ENCODE measurements at regions not wholly inside any gene's neighbourhood (a gene's known extent, or its start where the extent isn't known, plus 50 kb on each side); places are given as distances from the start of the nearest gene placed in this dataset.

DNA sequence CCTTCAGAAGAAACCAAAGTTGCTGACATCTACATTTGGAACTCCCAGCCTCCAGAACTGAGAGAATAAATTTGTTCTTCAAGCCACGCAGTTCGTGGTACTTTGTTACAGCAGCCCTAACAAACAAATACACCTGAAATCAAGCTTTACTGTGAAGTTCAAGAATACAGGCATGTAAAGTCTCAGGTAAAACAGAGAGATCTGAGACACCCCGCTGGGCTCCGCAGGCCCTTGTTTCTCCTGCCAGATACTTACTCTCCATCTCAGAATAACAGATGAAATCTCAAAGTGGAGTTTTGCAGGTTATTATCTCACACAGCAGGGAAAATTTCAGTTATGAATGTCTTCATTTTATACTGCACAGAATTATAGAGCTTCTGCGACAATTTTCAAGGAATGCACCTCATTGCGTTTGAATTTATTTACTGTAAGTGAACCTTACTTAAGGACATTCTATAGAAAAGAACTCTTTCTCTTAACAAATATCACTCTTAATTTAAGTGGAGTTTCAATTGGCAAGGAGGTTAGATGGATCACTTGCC, 492.4 kb upstream of the LRATD1 start:
- TF ChIP-seq, protein P1, sequence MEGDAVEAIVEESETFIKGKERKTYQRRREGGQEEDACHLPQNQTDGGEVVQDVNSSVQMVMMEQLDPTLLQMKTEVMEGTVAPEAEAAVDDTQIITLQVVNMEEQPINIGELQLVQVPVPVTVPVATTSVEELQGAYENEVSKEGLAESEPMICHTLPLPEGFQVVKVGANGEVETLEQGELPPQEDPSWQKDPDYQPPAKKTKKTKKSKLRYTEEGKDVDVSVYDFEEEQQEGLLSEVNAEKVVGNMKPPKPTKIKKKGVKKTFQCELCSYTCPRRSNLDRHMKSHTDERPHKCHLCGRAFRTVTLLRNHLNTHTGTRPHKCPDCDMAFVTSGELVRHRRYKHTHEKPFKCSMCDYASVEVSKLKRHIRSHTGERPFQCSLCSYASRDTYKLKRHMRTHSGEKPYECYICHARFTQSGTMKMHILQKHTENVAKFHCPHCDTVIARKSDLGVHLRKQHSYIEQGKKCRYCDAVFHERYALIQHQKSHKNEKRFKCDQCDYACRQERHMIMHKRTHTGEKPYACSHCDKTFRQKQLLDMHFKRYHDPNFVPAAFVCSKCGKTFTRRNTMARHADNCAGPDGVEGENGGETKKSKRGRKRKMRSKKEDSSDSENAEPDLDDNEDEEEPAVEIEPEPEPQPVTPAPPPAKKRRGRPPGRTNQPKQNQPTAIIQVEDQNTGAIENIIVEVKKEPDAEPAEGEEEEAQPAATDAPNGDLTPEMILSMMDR (conservative IDR thresholded peaks at IDR 0.05), result no peak
- no peak for TF ChIP-seq ZFX (IDR thresholded peaks at IDR 0.05)
- H3K27ac ChIP-seq, result no peak overlapping the region

DNA sequence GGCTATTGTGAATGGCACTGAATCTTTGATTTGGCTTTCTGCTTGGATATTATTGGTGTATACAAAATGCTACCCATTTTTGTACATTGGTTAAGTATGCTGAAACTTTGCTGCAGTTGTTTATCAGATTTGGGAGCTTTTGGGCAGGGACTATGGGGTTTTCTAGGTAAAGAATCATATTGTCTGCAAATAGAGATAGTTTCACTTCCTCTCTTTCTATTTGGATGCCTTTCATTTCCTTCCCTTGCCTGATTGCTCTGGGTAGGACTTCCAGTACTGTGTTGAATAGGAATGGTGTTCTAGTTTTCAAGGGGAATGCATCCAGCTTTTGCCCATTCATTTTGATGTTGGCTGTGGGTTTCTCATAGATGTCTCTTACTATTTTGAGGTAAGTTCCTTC, 489.1 kb upstream of the LRATD1 start:
- TF ChIP-seq, protein P1 (conservative IDR thresholded peaks at IDR 0.05), result no peak
- no peak for TF ChIP-seq ZFX (IDR thresholded peaks at IDR 0.05)
- no peak overlapping the region for H3K27ac ChIP-seq

DNA sequence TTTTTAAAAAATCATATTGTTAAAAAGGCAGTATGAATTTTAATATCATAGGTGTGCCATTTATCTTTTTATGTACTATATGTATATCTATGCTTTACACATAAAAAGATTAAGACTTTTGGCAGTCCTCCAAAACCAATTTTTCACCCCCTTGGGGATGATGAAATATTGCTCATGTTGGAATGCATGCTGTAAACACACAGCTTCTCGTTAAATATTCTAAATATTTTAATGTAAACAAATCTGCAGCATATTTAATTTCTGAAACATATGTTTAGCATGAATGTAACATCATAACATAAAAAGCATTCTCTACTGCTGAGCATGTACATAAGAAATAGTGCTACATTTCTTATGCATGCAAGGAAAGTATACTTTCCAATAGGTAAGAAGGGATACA, 484.3 kb upstream of the LRATD1 start:
- TF ChIP-seq, protein P1 (conservative IDR thresholded peaks at IDR 0.05), result no peak
- TF ChIP-seq ZFX (IDR thresholded peaks at IDR 0.05), result no peak
- no peak overlapping the region for H3K27ac ChIP-seq

DNA sequence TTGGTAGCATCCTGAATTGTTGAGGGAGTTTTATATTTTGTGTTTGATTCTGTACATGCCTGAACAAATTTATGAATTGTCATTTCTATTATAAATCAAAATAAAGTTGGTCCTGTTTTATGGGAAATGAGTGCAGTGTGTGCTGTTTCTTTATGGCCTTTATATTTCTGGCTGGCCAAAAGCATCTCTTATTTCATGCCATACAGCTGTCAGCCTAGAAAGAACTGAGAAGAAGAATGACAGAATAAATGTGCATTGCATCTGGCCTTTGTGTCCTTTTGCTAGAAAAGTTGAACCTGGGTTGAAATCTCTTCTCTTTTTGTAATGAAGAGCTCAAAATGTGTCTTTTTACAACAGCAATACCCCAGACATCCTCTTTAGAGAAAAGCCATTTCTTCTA, 474.7 kb upstream of the LRATD1 start:
- TF ChIP-seq ZFX (IDR thresholded peaks at IDR 0.05), result no peak

DNA sequence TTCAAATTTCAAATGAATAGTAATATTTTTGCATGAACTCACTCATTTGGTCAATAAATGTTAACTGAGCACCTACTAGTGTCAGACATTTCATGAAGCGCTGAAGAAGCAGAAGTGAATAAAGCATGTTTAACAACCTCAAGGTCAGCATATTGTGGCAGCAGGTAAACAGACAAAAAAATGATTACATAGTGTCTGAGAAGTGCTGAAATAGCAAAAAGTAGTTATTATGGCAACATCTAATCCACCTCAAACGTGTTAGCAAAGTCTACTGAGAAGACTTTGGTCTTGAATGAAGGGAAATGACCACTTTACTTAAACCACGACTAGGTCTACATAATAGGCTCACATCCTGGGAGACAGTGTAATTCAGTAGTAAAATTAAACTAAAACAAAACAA, 452.2 kb upstream of the LRATD1 start:
- no peak overlapping the region for H3K27ac ChIP-seq
- TF ChIP-seq ZFX (IDR thresholded peaks at IDR 0.05), result no peak
- TF ChIP-seq, protein P1 (conservative IDR thresholded peaks at IDR 0.05), result no peak

More for the DNA sequence above, 474.7 kb upstream of the LRATD1 start:
- no peak overlapping the region for H3K27ac ChIP-seq

DNA sequence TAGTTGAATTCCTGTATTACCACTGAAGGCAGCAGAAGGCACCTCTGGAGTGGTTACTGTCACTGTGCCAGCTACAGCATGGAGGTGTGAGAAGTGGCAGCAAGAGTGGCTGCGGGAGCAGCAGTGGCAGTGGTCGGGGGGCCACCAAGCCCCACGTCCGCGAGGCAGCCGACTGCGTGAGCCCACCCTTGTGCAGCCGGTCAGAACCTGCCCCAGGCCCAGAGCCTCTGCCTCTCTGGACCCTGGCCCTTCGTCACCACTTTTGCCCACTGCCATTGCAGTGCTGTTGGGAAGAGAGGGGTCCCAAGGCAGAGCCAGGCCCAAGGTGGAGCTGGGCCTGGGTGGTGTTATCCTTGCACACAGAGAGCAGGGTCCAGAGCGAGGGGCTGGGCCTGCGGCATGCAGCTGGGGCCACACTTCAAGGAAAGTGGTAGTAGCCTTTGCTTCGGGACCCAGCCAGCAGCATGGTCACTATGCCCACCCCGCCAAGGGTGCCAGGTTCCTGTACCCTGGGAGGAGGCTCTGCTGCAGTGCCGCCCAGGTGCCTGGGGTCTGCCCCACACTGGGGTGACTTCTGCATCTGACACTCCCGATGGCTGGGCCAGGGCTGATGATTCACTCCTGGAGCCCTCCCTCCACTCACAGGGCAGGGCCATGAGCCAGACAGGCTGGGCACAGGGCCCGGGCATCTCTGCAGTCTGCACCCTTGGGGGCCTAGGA, 450.1 kb upstream of the LRATD1 start:
- TF ChIP-seq, protein P1 (conservative IDR thresholded peaks at IDR 0.05), result no peak
- no peak for TF ChIP-seq ZFX (IDR thresholded peaks at IDR 0.05)
- H3K27ac ChIP-seq, result no peak overlapping the region

DNA sequence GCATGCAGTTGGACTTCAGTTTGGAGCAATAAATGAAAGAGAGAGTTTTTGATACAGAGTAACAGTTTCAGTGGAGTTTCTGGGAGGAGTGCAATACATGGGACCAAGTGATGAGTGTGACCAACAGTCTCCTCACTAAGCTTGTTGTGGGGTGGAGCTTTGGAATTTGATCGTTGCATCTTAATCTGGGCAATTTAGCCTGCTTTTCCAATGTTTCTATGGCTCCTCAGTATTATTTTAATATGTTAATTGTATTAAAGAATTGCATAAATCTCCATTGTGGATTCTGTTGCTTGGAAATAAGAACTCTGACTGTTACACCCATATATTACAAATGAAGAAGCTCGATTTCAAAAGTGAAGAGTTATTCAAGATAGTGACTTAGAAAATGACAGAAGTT, 446.6 kb upstream of the LRATD1 start:
- TF ChIP-seq ZFX (IDR thresholded peaks at IDR 0.05), result no peak
- TF ChIP-seq, protein P1 (conservative IDR thresholded peaks at IDR 0.05), result no peak
- H3K27ac ChIP-seq, result no peak overlapping the region

DNA sequence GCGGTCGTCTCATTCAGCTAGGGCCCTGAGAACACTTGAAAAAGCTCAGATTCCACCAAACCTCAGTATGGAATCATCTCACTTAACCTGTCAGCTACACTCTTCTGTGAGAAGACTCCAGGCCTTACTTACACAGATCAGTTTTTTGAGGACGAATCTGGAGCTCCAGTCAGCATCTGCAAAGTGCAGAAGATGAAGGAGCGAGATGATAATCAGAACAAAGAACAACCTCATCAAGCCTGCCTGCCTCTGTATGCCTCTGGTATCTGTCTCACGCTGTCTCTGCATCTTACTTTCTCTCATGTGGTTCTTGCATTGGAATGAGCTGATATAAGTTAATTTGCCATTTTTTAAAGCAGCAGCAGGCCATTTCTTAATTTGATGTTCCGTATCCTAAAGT, 444.1 kb upstream of the LRATD1 start:
- no peak for TF ChIP-seq ZFX (IDR thresholded peaks at IDR 0.05)
- TF ChIP-seq, protein P1 (conservative IDR thresholded peaks at IDR 0.05), result no peak
- no peak overlapping the region for H3K27ac ChIP-seq

Measured in C4-2B (cell line).